Upper lobe of left lung (tissue), 6 donors: ENCODE measurements at regions not wholly inside any gene's neighbourhood (a gene's known extent, or its start where the extent isn't known, plus 50 kb on each side); places are given as distances from the start of the nearest gene placed in this dataset.

ENCODE experiments used
- ATAC-seq, 2 donors: fragments of 200-7000 bp; cut with Tn5 transposase; one replicate each; pipeline ENCODE4 v1.9.1; 2022; ENCODE audit warnings: mild to moderate bottlenecking in 2 of 2, moderate library complexity in 2 of 2; ENCODE audit not compliant: low FRiP score in 2 of 2
- DNase-seq, 2 donors: peaks; one replicate each; pipeline ENCODE4 v3.0.0-alpha.2; 2019 to 2020
- H3K27ac ChIP-seq, 4 donors: fragments of 200-600 bp; sonication (generic); one replicate each; pipeline ENCODE4 v1.5.1; 2016 to 2019
- H3K27me3 ChIP-seq, 4 donors: fragments of 200-600 bp; sonication (generic); one replicate each; pipeline ENCODE4 v1.5.1; 2017 to 2019
- H3K36me3 ChIP-seq, 4 donors: fragments of 200-600 bp; sonication (generic); one replicate each; pipeline ENCODE4 v1.5.1; 2016 to 2019
- H3K4me1 ChIP-seq, 4 donors: fragments of 200-600 bp; sonication (generic); one replicate each; pipeline ENCODE4 v1.5.1; 2018 to 2019
- H3K4me3 ChIP-seq, 4 donors: fragments of 200-600 bp; sonication (generic); one replicate each; pipeline ENCODE4 v1.5.1; 2017 to 2019; ENCODE audit warnings: mild to moderate bottlenecking in 2 of 4, moderate library complexity in 1 of 4
- H3K9me3 ChIP-seq, 4 donors: fragments of 200-600 bp; sonication (generic); one replicate each; pipeline ENCODE4 v1.5.1; 2018 to 2019
- EP300 ChIP-seq, 4 donors: sonication (generic); formaldehyde crosslinking; IDR thresholded peaks; one replicate each; pipeline ENCODE4 v1.5.1; 2017; ENCODE audit warnings: antibody characterized with exemption in 4 of 4, control low read depth in 2 of 4
- POLR2A ChIP-seq, 4 donors: fragments of 450-650 bp; IDR thresholded peaks; one replicate each; pipeline ENCODE4 v1.5.1; 2016 to 2017; ENCODE audit warnings: antibody characterized with exemption in 4 of 4, mild to moderate bottlenecking in 2 of 4
- POLR2AphosphoS5 ChIP-seq, 2 donors: sonication (generic); formaldehyde crosslinking; IDR thresholded peaks; one replicate each; pipeline ENCODE4 v1.5.1; 2017; ENCODE audit warnings: antibody characterized with exemption in 2 of 2
- WGBS, 2 donors: methylation state at CpG; one replicate each; pipeline ENCODE4 v1.1.5; 2017 to 2018; 5-methylcytosine and 5-hydroxymethylcytosine counted together
- TF ChIP-seq, protein P1 (sequence below), 6 experiments: fragments of 450-650 bp in 4 of 6; fragments of 200-600 bp in 2 of 6; sonication (generic) in 2 of 6; IDR thresholded peaks; one replicate each; pipeline ENCODE4 v1.5.1; 2016 to 2019; ENCODE audit warnings: antibody characterized with exemption in 6 of 6
- donor health status: DM: no; HTN: no; CAD: no; lungs with moderate emphysema.
- donor health status: DM: no; HTN: yes; CAD: no; lungs with severe emphysema.

DNA sequence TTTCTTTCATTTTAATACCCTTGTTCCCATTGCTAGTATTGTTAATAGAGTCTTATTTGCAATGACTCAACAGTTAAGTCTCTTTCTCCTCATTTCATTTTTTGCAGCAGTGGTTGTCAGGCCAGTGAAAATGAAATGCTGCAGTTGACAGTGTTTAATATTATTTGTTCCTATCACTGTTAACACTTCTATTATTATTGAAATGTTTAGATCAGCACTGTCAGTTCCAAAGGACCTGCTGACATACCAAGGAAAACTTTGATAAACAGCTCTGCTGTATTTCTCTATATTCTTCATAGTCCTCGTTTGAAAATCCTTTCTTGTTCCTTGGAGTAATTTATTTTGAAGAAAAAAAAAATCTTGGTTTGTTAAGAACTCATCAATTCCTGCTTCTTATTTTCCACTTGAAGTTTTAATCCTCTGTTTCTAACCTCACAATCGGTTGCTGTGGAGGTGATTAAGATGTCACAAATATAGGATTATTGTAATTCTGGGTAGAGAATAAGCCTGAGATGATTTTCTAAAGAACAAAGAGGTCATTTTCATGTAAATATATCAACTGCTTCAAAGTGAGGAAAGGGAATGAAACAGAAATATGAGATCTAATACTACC lies 1065.9 kb upstream of the CITED2 start:
- Histone ChIP-seq H3K27me3 (no peaks in the 10 kb centered on the region), H3K36me3 (no peaks in the 10 kb centered on the region), H3K4me3 (no peak overlapping the region), H3K4me1 (peaks cover 0 to 4% (median 0%) of the 10 kb centered on the region in 4 donors), H3K27ac (peak overlapping the region in 1 of 4 donors; percentile 1), H3K9me3 (no peaks in the 10 kb centered on the region)
- TF ChIP-seq POLR2AphosphoS5 (IDR thresholded peaks at IDR 0.05) (no peak), POLR2A (IDR thresholded peaks at IDR 0.05) (no peak), EP300 (IDR thresholded peaks at IDR 0.05) (no peak)
- TF ChIP-seq, protein P1, sequence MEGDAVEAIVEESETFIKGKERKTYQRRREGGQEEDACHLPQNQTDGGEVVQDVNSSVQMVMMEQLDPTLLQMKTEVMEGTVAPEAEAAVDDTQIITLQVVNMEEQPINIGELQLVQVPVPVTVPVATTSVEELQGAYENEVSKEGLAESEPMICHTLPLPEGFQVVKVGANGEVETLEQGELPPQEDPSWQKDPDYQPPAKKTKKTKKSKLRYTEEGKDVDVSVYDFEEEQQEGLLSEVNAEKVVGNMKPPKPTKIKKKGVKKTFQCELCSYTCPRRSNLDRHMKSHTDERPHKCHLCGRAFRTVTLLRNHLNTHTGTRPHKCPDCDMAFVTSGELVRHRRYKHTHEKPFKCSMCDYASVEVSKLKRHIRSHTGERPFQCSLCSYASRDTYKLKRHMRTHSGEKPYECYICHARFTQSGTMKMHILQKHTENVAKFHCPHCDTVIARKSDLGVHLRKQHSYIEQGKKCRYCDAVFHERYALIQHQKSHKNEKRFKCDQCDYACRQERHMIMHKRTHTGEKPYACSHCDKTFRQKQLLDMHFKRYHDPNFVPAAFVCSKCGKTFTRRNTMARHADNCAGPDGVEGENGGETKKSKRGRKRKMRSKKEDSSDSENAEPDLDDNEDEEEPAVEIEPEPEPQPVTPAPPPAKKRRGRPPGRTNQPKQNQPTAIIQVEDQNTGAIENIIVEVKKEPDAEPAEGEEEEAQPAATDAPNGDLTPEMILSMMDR (IDR thresholded peaks at IDR 0.05), result no peak
- WGBS, 2 donors, result 64 to 65% methylated on average over 2 of the region's 2 CpGs
- ATAC-seq (no peak), DNase-seq (no peak)

- Histone ChIP-seq H3K27me3 (no peaks in the 10 kb centered on the region), H3K9me3 (peaks cover 0 to 6% (median 0%) of the 10 kb centered on the region in 4 donors), H3K4me1 (peaks cover 0 to 4% (median 0%) of the 10 kb centered on the region in 4 donors), H3K36me3 (no peaks in the 10 kb centered on the region), H3K4me3 (no peak overlapping the region), H3K27ac (no peak overlapping the region)
- WGBS, 2 donors, result 87 to 90% methylated on average over 2 of the region's 2 CpGs
- ATAC-seq (no peak), DNase-seq (no peak)
- TF ChIP-seq, protein P1 (IDR thresholded peaks at IDR 0.05), result no peak
- TF ChIP-seq POLR2A (IDR thresholded peaks at IDR 0.05) (no peak), EP300 (IDR thresholded peaks at IDR 0.05) (no peak), POLR2AphosphoS5 (IDR thresholded peaks at IDR 0.05) (no peak)
These were observed 1063.9 kb upstream of the CITED2 start for GRCh38 chr6:140438346-140438735.

DNA sequence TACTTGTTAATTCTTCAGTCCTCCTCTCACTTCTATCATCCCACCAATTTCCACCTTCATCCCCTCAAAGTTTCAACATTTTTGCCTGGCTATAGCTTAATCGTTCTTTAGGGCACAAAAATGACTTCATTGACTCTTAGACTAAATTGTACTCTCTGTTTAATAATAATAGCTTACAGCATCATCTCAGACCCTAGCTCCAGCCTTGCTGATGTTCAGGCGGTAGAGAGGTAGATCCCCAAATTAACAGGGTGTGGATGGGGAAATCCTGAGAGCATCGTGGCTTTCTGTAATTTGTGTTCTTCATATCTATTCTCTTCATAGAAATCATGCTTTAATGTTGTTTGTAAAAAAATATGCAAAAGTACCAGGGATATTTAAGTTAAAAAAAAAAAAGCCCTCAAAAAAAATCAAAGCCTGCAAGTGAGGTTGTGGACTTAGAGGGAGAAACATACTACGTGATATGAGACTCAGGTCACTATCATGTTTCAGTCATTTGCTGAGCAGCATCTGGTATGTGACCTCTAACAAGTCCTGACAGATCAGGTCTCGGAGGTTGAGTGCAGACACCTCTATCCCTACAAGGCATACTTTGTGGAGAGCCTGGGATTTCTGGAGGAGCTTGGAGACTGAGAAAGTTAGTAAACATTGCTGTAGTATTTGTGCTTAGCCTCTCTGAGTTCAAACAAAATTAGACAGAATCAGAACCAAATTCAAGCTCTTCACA lies 1063.3 kb upstream of the CITED2 start:
- no peak overlapping the region for H3K4me3 ChIP-seq
- DNase-seq (no peak), ATAC-seq (no peak)
- TF ChIP-seq POLR2AphosphoS5 (IDR thresholded peaks at IDR 0.05) (no peak), EP300 (IDR thresholded peaks at IDR 0.05) (no peak), POLR2A (IDR thresholded peaks at IDR 0.05) (no peak)
- TF ChIP-seq, protein P1 (IDR thresholded peaks at IDR 0.05), result no peak
- H3K27ac ChIP-seq, result no peak overlapping the region
- no peaks in the 10 kb centered on the region for H3K27me3 ChIP-seq
- H3K4me1 ChIP-seq, result peaks cover 0 to 4% (median 0%) of the 10 kb centered on the region in 4 donors
- 76 to 82% methylated on average over 5 of the region's 5 CpGs for WGBS, 2 donors
- H3K36me3 ChIP-seq, result no peaks in the 10 kb centered on the region
- peaks cover 0 to 6% (median 0%) of the 10 kb centered on the region in 4 donors for H3K9me3 ChIP-seq

DNA sequence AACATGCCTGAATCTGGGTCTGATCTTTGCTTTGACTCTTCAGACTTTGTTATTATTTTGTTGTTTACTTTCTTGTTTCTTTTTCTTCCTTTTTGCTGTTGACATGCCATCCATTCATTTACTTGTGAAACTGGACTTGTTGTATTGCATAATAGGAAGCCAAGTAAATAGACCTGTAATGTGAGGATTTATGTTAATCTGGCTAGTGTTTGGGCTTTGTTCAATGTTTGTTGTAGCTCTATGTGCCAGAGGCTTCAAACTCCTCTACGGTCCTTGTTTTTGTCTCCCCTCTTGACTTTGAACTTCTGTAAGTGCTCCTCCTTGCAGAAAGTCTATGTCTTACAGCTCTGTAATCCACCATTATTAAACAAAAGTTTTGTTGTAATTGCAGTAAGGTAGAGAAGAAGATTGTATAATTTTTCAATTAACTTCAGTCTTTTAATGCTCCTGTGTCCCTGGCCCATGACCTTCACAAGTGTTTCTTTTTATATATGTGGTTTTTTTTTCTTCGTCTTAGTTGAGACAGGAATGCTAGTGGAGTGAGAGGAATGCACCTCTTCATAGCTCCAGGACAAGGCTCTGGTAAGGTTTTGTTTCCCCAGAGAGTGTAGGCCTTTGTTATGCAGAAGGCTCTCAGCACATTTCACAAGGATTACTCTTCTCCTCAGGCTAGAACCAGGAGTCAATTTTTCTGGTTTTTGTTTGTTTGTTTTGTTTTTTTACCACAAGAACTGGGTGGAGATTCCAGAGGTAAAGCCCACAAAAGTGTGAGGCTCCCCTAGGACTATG lies 1061.8 kb upstream of the CITED2 start:
- 57 to 69% methylated on average over 2 of the region's 2 CpGs for WGBS, 2 donors
- DNase-seq (no peak), ATAC-seq (peak in 1 of 2 donors; percentile 72)
- Histone ChIP-seq H3K27ac (no peak overlapping the region), H3K9me3 (peaks cover 0 to 6% (median 0%) of the 10 kb centered on the region in 4 donors), H3K4me3 (no peak overlapping the region), H3K4me1 (peaks cover 0 to 4% (median 0%) of the 10 kb centered on the region in 4 donors), H3K36me3 (no peaks in the 10 kb centered on the region), H3K27me3 (no peaks in the 10 kb centered on the region)
- no peak for TF ChIP-seq POLR2A (IDR thresholded peaks at IDR 0.05)
- no peak for TF ChIP-seq POLR2AphosphoS5 (IDR thresholded peaks at IDR 0.05)
- TF ChIP-seq, protein P1 (IDR thresholded peaks at IDR 0.05), result no peak
- TF ChIP-seq EP300 (IDR thresholded peaks at IDR 0.05), result no peak
